HG03135 (cell line): ENCODE measurements at regions not wholly inside any gene's neighbourhood (a gene's known extent, or its start where the extent isn't known, plus 50 kb on each side); places are given as distances from the start of the nearest gene placed in this dataset.
A peak's percentile ranks its signal among the peaks of the same experiment; 100 is the strongest.

Experiments
- ATAC-seq: cut with Tn5 transposase; IDR thresholded peaks from one replicate; pipeline ENCODE4 v1.9.1; 2021; ENCODE audit warnings: mild to moderate bottlenecking, moderate library complexity; ENCODE audit not compliant: unreplicated experiment

DNA sequence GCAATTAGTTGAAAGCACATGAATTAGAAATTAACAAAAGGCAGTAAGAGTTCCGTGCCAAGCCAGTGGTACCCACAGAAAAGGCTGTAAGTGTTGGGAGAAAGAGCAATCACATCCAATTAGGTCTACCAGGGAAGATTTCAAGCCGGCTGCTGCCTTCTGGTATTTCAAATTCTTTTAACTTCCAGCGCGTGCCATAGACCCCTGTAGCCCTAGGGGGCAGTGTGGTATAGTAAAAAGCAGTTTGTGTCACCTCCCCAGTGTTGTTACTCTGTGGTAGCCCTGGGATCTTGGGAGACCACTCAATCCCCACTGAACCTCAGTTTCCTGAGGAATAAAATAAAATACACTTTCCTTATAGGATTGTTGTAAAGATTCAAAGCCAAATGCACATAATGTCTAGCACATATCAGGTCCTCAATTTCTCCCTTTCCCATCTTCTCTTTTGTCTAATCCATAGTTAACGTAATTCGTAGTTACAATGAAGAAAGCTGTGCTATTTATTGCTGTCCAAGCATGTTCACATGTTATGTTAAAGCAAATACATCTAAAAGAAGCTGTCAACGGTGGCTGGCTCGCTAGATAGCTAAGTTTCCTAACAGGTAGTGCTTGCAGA lies 230.2 kb downstream of the TDRD3 start:
- peak; percentile 58 for ATAC-seq
